COLO668 (cell line): ENCODE measurements at regions not wholly inside any gene's neighbourhood (a gene's known extent, or its start where the extent isn't known, plus 50 kb on each side); places are given as distances from the start of the nearest gene placed in this dataset.
"Not testable (repeated sequence)": the region's sequence is repeated elsewhere in the genome, so short reads cannot be mapped to it uniquely, and the experiment has no call there.

Experiments used
- DNase-seq: peaks from one replicate; lab custom pipeline; 2025; ENCODE audit not compliant: unreplicated experiment; lab: John Stamatoyannopoulos, UW

DNA sequence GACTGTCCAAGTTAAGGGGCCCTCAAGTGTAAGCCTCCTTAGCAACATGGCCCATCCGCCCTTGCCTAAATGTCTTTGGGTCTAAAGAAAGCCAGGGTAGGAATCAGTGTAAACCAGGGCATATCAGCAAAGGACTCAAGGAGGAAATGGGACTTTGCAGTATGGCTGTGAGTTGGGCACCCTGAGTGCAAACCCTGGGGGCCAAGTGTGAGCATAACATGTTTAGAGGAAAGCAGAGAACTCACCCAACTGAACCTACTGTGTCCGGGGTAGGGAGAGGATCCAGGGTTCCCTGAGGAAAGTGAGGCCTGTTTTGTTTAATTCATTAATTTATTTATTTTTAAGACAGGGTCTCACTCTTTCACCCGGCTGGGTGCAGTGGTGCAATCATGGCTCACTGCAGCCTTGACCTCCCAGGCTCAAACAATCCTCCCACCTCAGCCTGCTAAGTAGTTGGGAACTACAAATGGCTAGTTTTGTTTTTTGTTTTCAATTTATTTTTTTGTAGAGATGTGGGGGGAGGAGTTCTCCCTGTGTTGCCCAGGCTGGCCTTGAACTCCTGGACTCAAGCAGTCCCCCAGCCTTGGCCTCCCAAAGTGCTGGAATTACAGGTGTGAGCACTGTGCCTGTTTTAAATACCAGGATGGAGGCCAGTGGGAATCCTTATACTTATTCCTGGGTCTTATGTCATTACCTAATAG, 51.0 kb upstream of the ACTR3 start:
- DNase-seq, result no peak

- no peak for DNase-seq
Measured at GRCh38 chr2:113838277-113838676, 51.6 kb upstream of the ACTR3 start.

DNA sequence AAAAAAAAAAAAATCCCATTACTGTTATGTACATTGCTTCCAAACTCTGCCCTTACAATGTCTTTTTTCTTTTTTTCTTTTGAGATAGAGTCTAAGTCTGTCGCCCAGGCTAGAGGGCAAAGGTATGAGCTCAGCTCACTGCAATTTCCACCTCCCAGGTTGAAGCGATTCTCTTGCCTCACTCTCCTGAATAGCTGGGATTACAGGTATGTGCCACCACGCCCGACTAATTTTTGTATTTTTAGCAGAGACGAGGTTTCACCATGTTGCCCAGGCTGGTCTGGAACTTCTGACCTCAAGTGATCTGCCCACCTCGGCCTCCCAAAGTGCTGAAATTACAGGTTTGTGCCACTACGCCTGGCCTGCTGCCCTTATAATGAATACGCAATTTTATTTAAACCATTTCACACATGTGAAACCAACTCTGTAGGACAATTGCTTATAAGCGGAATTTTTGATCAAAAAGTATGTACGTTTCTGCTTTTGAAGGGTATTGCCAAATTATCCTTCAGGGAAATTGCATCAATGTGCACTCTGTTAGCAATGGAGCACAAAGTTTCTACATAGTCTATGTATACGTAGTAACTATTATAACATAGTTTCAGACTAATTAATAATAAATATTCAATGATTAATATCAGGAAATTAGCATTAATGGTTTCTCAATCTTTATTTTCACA, 55.7 kb upstream of the ACTR3 start:
- no peak for DNase-seq

DNA sequence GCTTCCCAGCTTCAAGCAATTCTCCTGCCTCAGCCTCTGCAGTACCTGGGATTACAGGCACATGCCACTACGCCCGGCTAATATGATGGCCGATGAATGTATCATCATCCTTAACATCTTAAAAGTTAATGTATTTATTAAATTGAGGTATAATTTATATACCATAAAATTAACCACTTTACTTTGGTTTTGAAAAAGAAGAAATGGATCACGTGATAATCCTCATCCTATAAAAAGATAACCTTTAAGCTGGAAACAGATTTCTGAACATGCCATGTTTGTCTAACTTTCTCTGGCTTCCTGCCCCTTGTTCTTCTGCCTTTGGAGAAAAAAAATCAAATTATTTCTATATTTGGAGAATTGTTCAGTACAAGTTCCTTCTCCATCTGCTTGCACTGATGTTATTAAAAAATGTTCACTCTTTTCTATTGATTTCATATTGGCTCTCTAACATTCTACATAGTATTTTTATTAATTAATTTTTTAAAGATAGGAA, 57.0 kb upstream of the ACTR3 start:
- no peak for DNase-seq

DNA sequence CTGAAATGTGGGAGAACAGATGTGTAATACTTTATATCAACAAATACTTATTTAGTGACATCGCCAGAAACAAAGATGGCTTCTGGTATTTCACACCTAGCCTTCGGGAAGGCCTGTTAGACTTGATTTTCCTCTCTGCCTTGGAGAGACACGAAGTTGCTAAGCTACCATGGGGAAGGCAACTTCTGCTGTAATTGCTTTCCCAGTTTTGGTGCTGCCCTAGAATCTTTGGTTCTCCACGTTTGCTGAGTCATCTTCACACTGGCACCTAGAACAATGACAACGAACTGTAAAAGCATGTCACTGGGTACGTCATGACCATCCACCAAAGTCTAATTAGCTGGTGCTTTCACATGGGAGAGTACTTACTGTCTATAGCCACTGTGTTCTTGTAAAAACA, 58.7 kb upstream of the ACTR3 start:
- DNase-seq, result no peak

DNA sequence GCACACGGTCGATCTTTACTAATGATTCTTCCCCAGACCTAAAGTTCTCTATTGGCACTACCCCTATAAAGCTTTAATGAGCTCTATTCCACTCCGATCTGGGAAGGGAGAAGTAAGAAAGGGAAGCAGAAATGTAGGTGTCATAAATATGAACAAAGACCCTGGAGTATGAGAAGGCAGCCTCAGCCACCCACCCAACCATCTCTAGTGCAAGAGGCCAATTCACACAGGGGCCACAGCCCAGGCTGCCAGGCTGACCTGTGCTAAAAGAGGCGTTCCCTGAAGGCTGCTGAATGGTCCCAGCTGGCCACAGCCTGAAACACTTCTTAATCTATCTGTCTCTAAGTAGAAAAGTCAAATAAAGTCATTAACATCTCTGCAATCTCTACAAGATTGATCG, 60.1 kb upstream of the ACTR3 start:
- no peak for DNase-seq

- no peak for DNase-seq
Measured at GRCh38 chr2:113829270-113829669, 60.6 kb upstream of the ACTR3 start.

- DNase-seq, result no peak
Measured at GRCh38 chr2:113828049-113828742, 61.7 kb upstream of the ACTR3 start.

DNA sequence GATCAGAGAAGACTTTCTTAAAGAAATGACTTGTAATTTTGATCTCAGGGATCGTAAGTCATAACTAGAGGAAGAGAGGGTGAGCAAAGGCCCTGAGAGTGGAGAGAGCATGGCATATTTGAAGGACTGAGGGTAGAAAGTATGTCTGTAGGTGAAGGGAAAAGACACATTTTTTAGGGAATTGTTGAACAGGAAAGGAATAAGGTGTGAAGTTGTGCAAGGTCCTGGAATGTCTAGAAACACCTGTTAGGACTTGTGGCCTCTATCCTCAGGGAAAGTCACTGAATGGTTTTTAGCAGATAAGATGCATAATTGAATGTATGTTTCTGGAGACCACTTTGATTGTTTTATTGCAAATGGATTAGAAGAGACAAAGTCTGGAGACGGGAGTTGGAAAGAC, 62.5 kb upstream of the ACTR3 start:
- DNase-seq, result no peak

- DNase-seq, result no peak
Measured at GRCh38 chr2:113826346-113827285, 63.3 kb upstream of the ACTR3 start.

DNA sequence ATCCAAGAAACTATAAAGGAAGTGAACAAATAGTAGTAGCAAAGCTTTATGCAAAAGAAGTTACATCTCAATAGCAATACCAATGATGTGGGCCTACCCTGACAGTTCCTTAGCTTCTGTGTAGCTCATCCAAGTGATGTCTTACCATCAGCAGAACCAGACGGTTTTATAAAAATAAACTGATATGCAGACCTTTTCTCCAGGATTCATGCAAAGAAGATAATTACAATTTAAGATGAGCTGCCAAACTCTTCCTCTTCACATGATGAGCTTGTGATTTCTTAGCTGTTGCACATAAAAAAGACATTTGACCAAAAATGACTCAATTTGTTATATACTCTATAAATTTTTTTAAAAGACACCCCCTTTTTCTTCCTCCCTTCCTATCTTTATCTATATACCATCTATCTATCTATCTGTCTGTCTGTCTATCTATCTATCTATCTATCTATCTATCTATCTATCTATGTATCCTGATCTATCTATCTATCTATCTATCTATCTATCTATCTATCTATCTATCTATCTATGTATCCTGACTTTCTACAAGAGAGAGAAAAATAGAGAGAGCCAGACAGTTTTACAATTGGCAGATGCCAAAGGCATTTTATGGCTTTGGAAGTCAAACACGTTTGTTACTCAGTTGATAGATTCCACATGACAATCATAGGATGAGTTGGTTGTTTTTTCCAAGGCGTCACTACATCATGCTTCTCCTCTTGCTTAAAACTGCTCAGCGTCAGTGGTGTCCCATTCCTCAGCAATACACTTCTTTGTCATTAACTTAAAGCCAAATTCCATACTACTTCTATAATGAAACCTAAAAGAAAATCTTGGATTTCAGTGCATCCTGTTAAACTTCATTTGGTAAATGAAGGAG, 65.9 kb upstream of the ACTR3 start:
- no peak for DNase-seq

- DNase-seq, result peak; percentile 37
Measured at GRCh38 chr2:113822087-113822815, 65.8 kb upstream of the SLC35F5 start.

GRCh38 chr2:113818382-113818951, 62.0 kb upstream of the SLC35F5 start:
- DNase-seq, result no peak

GRCh38 chr2:113813396-113813795, 57.0 kb upstream of the SLC35F5 start:
- not testable (repeated sequence) for DNase-seq

DNA sequence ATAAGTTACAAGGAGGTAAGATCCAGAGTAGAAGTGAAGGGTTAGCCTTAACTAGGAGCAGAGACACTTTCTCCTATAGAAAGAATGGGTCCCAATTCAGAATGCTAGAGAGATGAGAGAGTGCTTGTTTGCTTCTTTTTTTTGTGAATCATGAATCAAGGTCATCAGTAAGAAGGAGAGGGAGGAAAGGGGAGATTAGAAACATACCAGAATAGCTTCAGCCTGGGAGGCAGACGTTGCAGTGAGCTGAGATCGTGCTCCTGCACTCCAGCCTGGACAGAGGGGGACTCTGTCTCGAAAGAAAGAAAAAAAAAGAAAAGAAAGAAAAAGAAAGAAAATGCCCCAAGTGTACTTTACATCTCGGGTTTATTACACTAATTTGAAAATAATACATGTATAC, 55.8 kb upstream of the SLC35F5 start:
- DNase-seq, result no peak

- no peak for DNase-seq
Measured at GRCh38 chr2:113809076-113809736, 52.8 kb upstream of the SLC35F5 start.

DNA sequence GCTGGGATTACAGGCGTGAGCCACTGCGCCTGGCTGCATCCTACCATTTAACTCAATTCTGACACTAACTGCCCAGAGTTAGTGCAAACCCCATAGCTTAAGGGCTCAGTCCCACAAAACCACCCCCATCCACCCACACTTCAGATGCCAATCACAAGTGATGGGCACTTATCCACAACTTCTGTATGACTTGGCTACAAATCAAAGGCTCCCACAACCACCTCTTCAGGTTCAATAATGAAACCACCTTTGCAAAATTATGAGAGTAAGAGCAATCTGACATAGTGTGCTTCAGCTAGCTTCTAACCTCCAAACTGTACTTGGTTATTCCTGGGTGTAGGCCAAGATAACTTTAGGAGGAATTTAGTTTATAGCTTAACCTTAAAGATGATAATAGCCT, 51.3 kb upstream of the SLC35F5 start:
- DNase-seq, result no peak

DNA sequence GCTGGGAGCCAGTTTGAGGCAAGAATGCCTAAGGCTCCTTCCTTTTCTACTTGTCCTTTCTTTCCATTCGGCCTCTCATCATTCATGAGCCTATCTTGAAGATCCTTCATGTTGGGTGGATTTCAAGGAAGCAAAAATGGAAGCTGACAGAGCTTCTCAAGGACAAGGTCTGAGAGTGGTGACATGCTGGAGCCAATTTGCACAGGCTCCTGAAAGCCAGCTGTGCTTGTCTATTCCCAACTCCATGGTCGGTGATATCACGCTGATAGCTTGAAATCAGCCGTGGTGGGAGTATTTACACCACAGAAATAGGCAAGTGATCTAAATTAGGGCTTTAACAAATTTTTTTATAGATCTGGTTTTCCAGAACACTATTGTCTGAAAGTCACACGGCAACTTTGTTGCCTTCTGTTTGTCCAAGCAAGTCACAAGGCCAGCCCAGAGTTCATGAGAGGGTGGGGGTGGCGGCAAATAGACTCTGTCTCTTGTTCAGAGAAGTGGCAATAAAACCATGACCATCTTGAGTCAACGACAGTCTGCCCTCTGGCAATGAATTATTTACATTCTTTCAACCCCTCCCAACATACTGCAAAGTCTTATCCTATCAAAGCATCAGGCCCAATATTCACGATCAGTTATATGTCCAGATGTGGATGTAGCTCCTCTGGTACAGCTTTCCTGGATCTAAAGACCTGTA, 49.9 kb upstream of the SLC35F5 start:
- no peak for DNase-seq
